SH-SY5Y (cell line): ENCODE measurements at regions not wholly inside any gene's neighbourhood (a gene's known extent, or its start where the extent isn't known, plus 50 kb on each side); places are given as distances from the start of the nearest gene placed in this dataset.

ENCODE experiments used
- GATA2 ChIP-seq: IDR thresholded peaks from 2 replicates; pipeline ENCODE4 v1.6.1; 2011; ENCODE audit warnings: mild to moderate bottlenecking, low read depth, low read length
- GATA3 ChIP-seq: IDR thresholded peaks from 2 replicates; pipeline ENCODE4 v1.6.1; 2011; ENCODE audit warnings: low read depth, mild to moderate bottlenecking, low read length, moderate library complexity

GRCh38 chr3:67176396-67176795 is 178.3 kb downstream of the KBTBD8 start:
- TF ChIP-seq GATA3 (no peak), GATA2 (no peak)
